ENCODE measurements at regions not wholly inside any gene's neighbourhood (a gene's known extent, or its start where the extent isn't known, plus 50 kb on each side); places are given as distances from the start of the nearest gene placed in this dataset.
"Not testable (repeated sequence)": the region's sequence is repeated elsewhere in the genome, so short reads cannot be mapped to it uniquely, and the experiment has no call there.

- DNase-seq, result no peak
Observed at GRCh38 chr6:152811785-152812184, 61.2 kb downstream of the VIP start.

GRCh38 chr6:152815230-152815872 is 64.8 kb downstream of the VIP start:
- no peak for DNase-seq

- DNase-seq, result no peak
Observed at GRCh38 chr6:152816055-152816454, 65.5 kb downstream of the VIP start.

GRCh38 chr6:152821525-152821924 is 70.9 kb downstream of the VIP start:
- DNase-seq, result peak in 1 of 3 experiments; percentile 27

- no peak for DNase-seq
Observed at GRCh38 chr6:152824666-152825065, 74.1 kb downstream of the VIP start.

GRCh38 chr6:152828431-152828830 is 77.8 kb downstream of the VIP start:
- peak in 1 of 3 experiments; percentile 33 for DNase-seq

GRCh38 chr6:152834366-152834765 is 83.8 kb downstream of the VIP start:
- not testable (repeated sequence) for DNase-seq

- DNase-seq, result no peak
Observed at GRCh38 chr6:152836523-152836922, 85.9 kb downstream of the VIP start.

- DNase-seq, result no peak
Observed at GRCh38 chr6:152845421-152845820, 94.8 kb downstream of the VIP start.

GRCh38 chr6:152846825-152847224 is 96.2 kb downstream of the VIP start:
- DNase-seq, result peak in 1 of 3 experiments; percentile 17

- no peak for DNase-seq
Observed at GRCh38 chr6:152848919-152849318, 98.3 kb downstream of the VIP start.

- DNase-seq, result no peak
Observed at GRCh38 chr6:152854086-152854795, 103.6 kb downstream of the VIP start.

GRCh38 chr6:152858141-152858540 is 107.5 kb downstream of the VIP start:
- DNase-seq, result no peak

- DNase-seq, result no peak
Observed at GRCh38 chr6:152859225-152859624, 108.6 kb downstream of the VIP start.

- peak; percentile 61 to 91 (median 73) for DNase-seq
Observed at GRCh38 chr6:152863618-152864326, 113.2 kb downstream of the VIP start.

GRCh38 chr6:152874267-152874666 is 108.6 kb downstream of the FBXO5 start:
- DNase-seq, result no peak

GRCh38 chr6:152874846-152875568 is 107.8 kb downstream of the FBXO5 start:
- DNase-seq, result no peak

- no peak for DNase-seq
Observed at GRCh38 chr6:152879681-152880080, 103.2 kb downstream of the FBXO5 start.

GRCh38 chr6:152893187-152893586 is 89.7 kb downstream of the FBXO5 start:
- no peak for DNase-seq

GRCh38 chr6:152896923-152897322 is 85.9 kb downstream of the FBXO5 start:
- DNase-seq, result no peak

- DNase-seq, result peak; percentile 33 to 72 (median 35)
Observed at GRCh38 chr6:152897807-152898399, 84.9 kb downstream of the FBXO5 start.

- no peak for DNase-seq
Observed at GRCh38 chr6:152904678-152905077, 78.2 kb downstream of the FBXO5 start.

Measured in NCI-H1417 (cell line).